ENCODE measurements at regions not wholly inside any gene's neighbourhood (a gene's known extent, or its start where the extent isn't known, plus 50 kb on each side); places are given as distances from the start of the nearest gene placed in this dataset.
"Not testable (repeated sequence)": the region's sequence is repeated elsewhere in the genome, so short reads cannot be mapped to it uniquely, and the experiment has no call there.

DNA sequence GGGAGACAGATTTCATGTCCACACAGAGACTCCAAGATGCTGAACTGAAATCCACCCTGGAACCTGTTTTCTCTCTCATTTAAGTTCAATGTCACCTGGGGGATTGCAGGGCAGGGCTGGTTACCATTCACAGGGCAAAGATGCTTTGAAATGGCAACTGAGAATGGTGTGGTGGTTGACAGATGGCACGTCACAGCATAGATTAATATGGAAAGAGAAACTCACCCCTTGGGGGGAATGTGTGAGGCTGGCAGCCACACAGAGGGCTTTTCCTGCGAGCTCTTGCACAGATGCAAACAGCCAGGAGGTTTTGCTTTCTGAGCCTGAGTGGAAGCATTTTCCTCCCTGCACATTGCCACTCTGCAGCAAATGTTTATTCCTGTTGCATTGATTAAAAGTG lies 167.3 kb upstream of the OSBPL11 start:
- TF ChIP-seq, protein P1, sequence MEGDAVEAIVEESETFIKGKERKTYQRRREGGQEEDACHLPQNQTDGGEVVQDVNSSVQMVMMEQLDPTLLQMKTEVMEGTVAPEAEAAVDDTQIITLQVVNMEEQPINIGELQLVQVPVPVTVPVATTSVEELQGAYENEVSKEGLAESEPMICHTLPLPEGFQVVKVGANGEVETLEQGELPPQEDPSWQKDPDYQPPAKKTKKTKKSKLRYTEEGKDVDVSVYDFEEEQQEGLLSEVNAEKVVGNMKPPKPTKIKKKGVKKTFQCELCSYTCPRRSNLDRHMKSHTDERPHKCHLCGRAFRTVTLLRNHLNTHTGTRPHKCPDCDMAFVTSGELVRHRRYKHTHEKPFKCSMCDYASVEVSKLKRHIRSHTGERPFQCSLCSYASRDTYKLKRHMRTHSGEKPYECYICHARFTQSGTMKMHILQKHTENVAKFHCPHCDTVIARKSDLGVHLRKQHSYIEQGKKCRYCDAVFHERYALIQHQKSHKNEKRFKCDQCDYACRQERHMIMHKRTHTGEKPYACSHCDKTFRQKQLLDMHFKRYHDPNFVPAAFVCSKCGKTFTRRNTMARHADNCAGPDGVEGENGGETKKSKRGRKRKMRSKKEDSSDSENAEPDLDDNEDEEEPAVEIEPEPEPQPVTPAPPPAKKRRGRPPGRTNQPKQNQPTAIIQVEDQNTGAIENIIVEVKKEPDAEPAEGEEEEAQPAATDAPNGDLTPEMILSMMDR (conservative IDR thresholded peaks at IDR 0.05), result not testable (repeated sequence)
- not testable (repeated sequence) for TF ChIP-seq EZH2 (IDR thresholded peaks at IDR 0.05; ENCODE audit: low read depth)

All from PC-9 (cell line).